ENCODE measurements at regions not wholly inside any gene's neighbourhood (a gene's known extent, or its start where the extent isn't known, plus 50 kb on each side); places are given as distances from the start of the nearest gene placed in this dataset.

DNA sequence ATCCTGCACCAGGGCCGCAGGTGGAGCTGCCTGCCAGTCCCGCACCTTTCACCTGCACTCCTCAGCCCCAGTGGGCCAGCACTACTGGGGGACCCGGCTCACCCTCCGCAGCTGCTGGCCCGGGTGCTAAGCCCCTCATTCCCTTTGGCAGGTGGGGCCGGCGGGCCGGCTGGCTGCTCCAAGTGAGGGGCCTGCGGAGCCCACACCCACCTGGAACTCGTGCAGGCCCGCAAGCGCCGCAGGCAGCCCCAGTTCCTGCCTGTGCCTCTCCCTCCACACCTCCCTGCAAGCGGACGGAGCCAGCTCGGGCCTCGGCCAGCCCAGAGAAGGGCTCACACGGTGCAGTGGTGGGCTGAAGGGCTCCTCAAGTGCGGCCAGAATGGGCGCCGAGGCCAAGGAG lies 199.0 kb upstream of the HS3ST5 start:
- no peak for TF ChIP-seq JUND (IDR thresholded peaks at IDR 0.05; ENCODE audit: low read depth)
- no peak for DNase-seq (ENCODE audit: low read depth in 1 of 2, low spot score in 1 of 2)
- in situ Hi-C loops (cut with HindIII; ENCODE audit: low pct_unique_long_range_greater_than_20kb, low sequenced_read_pairs): no loop called here

- in situ Hi-C loops (cut with HindIII; ENCODE audit: low pct_unique_long_range_greater_than_20kb, low sequenced_read_pairs): no loop called here
- no peak for DNase-seq (ENCODE audit: low read depth in 1 of 2, low spot score in 1 of 2)
- TF ChIP-seq JUND (IDR thresholded peaks at IDR 0.05; ENCODE audit: low read depth): no peak
These were observed 195.2 kb upstream of the HS3ST5 start for GRCh38 chr6:114537977-114538376.

DNA sequence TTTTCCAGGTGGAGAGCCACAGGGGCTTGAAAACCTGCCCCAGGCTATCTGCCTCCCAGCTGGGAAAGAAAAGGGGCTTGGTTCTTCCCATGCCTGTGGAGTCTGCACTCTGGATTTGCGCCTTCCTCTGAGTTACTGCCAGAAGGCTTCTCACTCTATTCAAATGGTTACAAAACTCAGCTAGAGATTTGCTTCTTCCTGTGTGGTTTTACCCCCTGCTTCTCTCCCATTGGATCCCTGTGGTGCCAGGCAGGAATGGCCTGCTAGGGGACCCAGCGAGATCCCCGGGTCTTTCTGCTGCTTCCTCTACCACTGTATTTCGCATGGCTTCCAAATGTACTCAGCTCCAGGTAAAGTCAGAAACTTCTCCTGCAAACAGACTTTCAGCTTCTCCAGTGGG lies 192.0 kb upstream of the HS3ST5 start:
- TF ChIP-seq JUND (IDR thresholded peaks at IDR 0.05; ENCODE audit: low read depth): no peak
- no peak for DNase-seq (ENCODE audit: low read depth in 1 of 2, low spot score in 1 of 2)

GRCh38 chr6:114524081-114524480 lies 181.3 kb upstream of the HS3ST5 start:
- in situ Hi-C loops (cut with HindIII; ENCODE audit: low pct_unique_long_range_greater_than_20kb, low sequenced_read_pairs): no loop called here
- no peak for DNase-seq (ENCODE audit: low read depth in 1 of 2, low spot score in 1 of 2)
- TF ChIP-seq JUND (IDR thresholded peaks at IDR 0.05; ENCODE audit: low read depth): no peak

More for the DNA sequence above, 192.0 kb upstream of the HS3ST5 start:
- in situ Hi-C loops (cut with HindIII; ENCODE audit: low pct_unique_long_range_greater_than_20kb, low sequenced_read_pairs): no loop called here

DNA sequence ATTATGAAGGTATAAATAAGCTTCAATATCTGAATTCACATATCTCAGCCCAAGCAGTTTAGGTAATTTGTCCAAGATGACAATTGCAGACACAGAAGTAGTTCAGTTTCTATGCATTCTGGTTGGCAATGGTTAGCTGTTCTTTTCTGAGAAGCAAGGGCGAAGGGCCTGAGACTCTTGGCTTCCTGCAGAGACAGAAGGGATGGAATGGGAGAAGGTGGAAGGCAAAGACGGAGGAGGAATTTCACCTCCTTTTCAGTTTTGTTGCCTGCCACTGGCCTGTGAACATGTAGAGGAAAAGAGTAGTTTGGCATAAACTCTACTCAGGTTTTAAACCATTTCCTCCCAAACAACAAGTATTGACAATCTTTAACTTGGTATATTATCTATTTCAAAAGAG lies 180.7 kb upstream of the HS3ST5 start:
- in situ Hi-C loops (cut with HindIII; ENCODE audit: low pct_unique_long_range_greater_than_20kb, low sequenced_read_pairs): no loop called here
- no peak for TF ChIP-seq JUND (IDR thresholded peaks at IDR 0.05; ENCODE audit: low read depth)
- no peak for DNase-seq (ENCODE audit: low read depth in 1 of 2, low spot score in 1 of 2)

GRCh38 chr6:114521926-114522325 lies 179.1 kb upstream of the HS3ST5 start:
- DNase-seq (ENCODE audit: low read depth in 1 of 2, low spot score in 1 of 2): no peak
- no peak for TF ChIP-seq JUND (IDR thresholded peaks at IDR 0.05; ENCODE audit: low read depth)
- in situ Hi-C loops (cut with HindIII; ENCODE audit: low pct_unique_long_range_greater_than_20kb, low sequenced_read_pairs): no loop called here

GRCh38 chr6:114520976-114521375 lies 178.2 kb upstream of the HS3ST5 start:
- in situ Hi-C loops (cut with HindIII; ENCODE audit: low pct_unique_long_range_greater_than_20kb, low sequenced_read_pairs): no loop called here
- no peak for TF ChIP-seq JUND (IDR thresholded peaks at IDR 0.05; ENCODE audit: low read depth)
- DNase-seq (ENCODE audit: low read depth in 1 of 2, low spot score in 1 of 2): no peak

- no peak for TF ChIP-seq JUND (IDR thresholded peaks at IDR 0.05; ENCODE audit: low read depth)
- in situ Hi-C loops (cut with HindIII; ENCODE audit: low pct_unique_long_range_greater_than_20kb, low sequenced_read_pairs): no loop called here
- DNase-seq (ENCODE audit: low read depth in 1 of 2, low spot score in 1 of 2): no peak
These were observed 171.3 kb upstream of the HS3ST5 start for GRCh38 chr6:114514170-114514569.

DNA sequence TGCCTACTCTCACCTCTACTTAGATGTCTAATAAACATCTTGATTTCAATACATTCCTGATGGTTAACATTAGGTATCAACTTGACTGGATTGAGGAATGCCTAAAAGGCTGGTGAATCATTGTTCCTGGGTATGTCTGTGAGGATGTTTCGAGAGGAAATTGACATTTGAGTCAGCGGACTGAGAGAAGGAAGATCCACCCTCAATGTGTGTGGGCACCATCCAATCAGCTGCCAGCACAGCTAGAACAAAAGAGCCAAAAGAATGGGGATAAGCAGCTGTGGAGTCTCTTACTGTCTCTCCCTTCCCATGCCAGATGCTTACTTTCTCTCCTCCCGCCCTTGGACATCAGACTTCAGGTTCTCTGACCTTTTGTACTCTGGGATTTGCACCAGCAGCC lies 128.6 kb upstream of the HS3ST5 start:
- in situ Hi-C loops (cut with HindIII; ENCODE audit: low pct_unique_long_range_greater_than_20kb, low sequenced_read_pairs): no loop called here
- no peak for DNase-seq (ENCODE audit: low read depth in 1 of 2, low spot score in 1 of 2)
- no peak for TF ChIP-seq JUND (IDR thresholded peaks at IDR 0.05; ENCODE audit: low read depth)

- no peak for DNase-seq (ENCODE audit: low read depth in 1 of 2, low spot score in 1 of 2)
- TF ChIP-seq JUND (IDR thresholded peaks at IDR 0.05; ENCODE audit: low read depth): no peak
- in situ Hi-C loops (cut with HindIII; ENCODE audit: low pct_unique_long_range_greater_than_20kb, low sequenced_read_pairs): no loop called here
These were observed 125.1 kb upstream of the HS3ST5 start for GRCh38 chr6:114467931-114468330.

DNA sequence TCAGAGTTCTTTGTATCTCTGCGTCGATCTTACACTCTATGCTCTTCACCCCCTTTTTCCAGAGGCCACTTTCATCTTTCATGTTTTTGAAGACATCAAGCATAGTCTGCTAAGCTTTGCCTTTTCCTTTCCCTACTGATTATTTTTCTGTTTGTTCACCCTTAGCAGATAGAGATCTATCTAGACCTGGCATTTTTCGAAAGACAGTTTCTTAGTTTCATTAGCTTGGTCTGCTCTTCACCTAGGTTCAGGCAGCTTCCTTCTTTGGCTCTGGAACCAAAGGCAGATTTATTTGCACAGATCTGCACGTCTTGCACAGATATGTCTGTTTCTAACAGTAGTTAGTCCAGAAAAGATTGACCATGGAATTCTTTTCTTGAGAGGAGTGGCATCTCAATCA lies 122.7 kb upstream of the HS3ST5 start:
- no peak for TF ChIP-seq JUND (IDR thresholded peaks at IDR 0.05; ENCODE audit: low read depth)
- DNase-seq (ENCODE audit: low read depth in 1 of 2, low spot score in 1 of 2): no peak
- in situ Hi-C loops (cut with HindIII; ENCODE audit: low pct_unique_long_range_greater_than_20kb, low sequenced_read_pairs): no loop called here

GRCh38 chr6:114453737-114454276 lies 111.0 kb upstream of the HS3ST5 start:
- no peak for DNase-seq (ENCODE audit: low read depth in 1 of 2, low spot score in 1 of 2)
- no peak for TF ChIP-seq JUND (IDR thresholded peaks at IDR 0.05; ENCODE audit: low read depth)
- in situ Hi-C loops (cut with HindIII; ENCODE audit: low pct_unique_long_range_greater_than_20kb, low sequenced_read_pairs): no loop called here

GRCh38 chr6:114452785-114453401 lies 110.1 kb upstream of the HS3ST5 start:
- no peak for TF ChIP-seq JUND (IDR thresholded peaks at IDR 0.05; ENCODE audit: low read depth)
- in situ Hi-C loops (cut with HindIII; ENCODE audit: low pct_unique_long_range_greater_than_20kb, low sequenced_read_pairs): no loop called here
- no peak for DNase-seq (ENCODE audit: low read depth in 1 of 2, low spot score in 1 of 2)

- in situ Hi-C loops (cut with HindIII; ENCODE audit: low pct_unique_long_range_greater_than_20kb, low sequenced_read_pairs): no loop called here
- no peak for DNase-seq (ENCODE audit: low read depth in 1 of 2, low spot score in 1 of 2)
- no peak for TF ChIP-seq JUND (IDR thresholded peaks at IDR 0.05; ENCODE audit: low read depth)
These were observed 107.8 kb upstream of the HS3ST5 start for GRCh38 chr6:114450631-114451030.
